Bronchial epithelial cell (primary cell): ENCODE measurements at regions not wholly inside any gene's neighbourhood (a gene's known extent, or its start where the extent isn't known, plus 50 kb on each side); places are given as distances from the start of the nearest gene placed in this dataset.
A peak's percentile ranks its signal among the peaks of the same experiment; 100 is the strongest.

ENCODE experiments used
- DNase-seq: peaks from one replicate; pipeline ENCODE4 v3.0.0-alpha.2; 2010; ENCODE audit warnings: low read depth
- FAIRE-seq: peaks from 2 replicates; lab custom pipeline; 2011; peaks lifted over from hg19 to GRCh38; lab: Jason Lieb, UNC
- H3K27me3 ChIP-seq: 2 replicates; pipeline ENCODE4 v1.5.1; 2011; ENCODE audit warnings: low read length; ENCODE audit not compliant: control insufficient read depth, insufficient read depth
- H3K36me3 ChIP-seq: 2 replicates; pipeline ENCODE4 v1.5.1; 2011; ENCODE audit warnings: low read length; ENCODE audit not compliant: control insufficient read depth, insufficient read depth
- H3K4me3 ChIP-seq: 2 replicates; pipeline ENCODE4 v1.5.1; 2011; ENCODE audit warnings: mild to moderate bottlenecking, low read depth, low read length, control low read depth
- CTCF ChIP-seq: IDR thresholded peaks from 2 replicates; pipeline ENCODE4 v1.5.1; 2011; ENCODE audit warnings: mild to moderate bottlenecking, moderate library complexity, low read length, control low read depth, inconsistent platforms; ENCODE audit not compliant: insufficient read depth, severe bottlenecking

- Histone ChIP-seq H3K27me3 (no peaks in the 10 kb centered on the region), H3K4me3 (no peak overlapping the region), H3K36me3 (no peaks in the 10 kb centered on the region)
- FAIRE-seq (no peak), DNase-seq (peak; percentile 44)
- no peak for TF ChIP-seq CTCF
These were observed 428.5 kb downstream of the METTL15 start for GRCh38 chr11:28536504-28537267.

GRCh38 chr11:28535677-28536076 is 427.5 kb downstream of the METTL15 start:
- FAIRE-seq (no peak), DNase-seq (peak; percentile 87)
- TF ChIP-seq CTCF: no peak
- Histone ChIP-seq H3K4me3 (no peak overlapping the region), H3K36me3 (no peaks in the 10 kb centered on the region), H3K27me3 (no peaks in the 10 kb centered on the region)

- H3K36me3 ChIP-seq: no peaks in the 10 kb centered on the region
- FAIRE-seq (no peak), DNase-seq (peak; percentile 59)
- TF ChIP-seq CTCF: peak; percentile 22
- no peak overlapping the region for H3K4me3 ChIP-seq
- no peaks in the 10 kb centered on the region for H3K27me3 ChIP-seq
These were observed 421.6 kb downstream of the METTL15 start for GRCh38 chr11:28529540-28530410.

- no peak for TF ChIP-seq CTCF
- DNase-seq (no peak), FAIRE-seq (peak; percentile 79)
- no peaks in the 10 kb centered on the region for H3K27me3 ChIP-seq
- H3K4me3 ChIP-seq: no peak overlapping the region
- no peaks in the 10 kb centered on the region for H3K36me3 ChIP-seq
These were observed 420.9 kb downstream of the METTL15 start for GRCh38 chr11:28529046-28529445.

GRCh38 chr11:28528217-28528616 is 420.0 kb downstream of the METTL15 start:
- Histone ChIP-seq H3K27me3 (no peaks in the 10 kb centered on the region), H3K4me3 (no peak overlapping the region), H3K36me3 (no peaks in the 10 kb centered on the region)
- TF ChIP-seq CTCF: no peak
- DNase-seq (no peak), FAIRE-seq (no peak)
